PC-3 (cell line): ENCODE measurements at regions not wholly inside any gene's neighbourhood (a gene's known extent, or its start where the extent isn't known, plus 50 kb on each side); places are given as distances from the start of the nearest gene placed in this dataset.

Source experiments
- CTCF ChIP-seq: fragments of 300-600 bp; sonication (generic); conservative IDR thresholded peaks from 2 replicates; pipeline ENCODE4 v1.5.1; 2017; ENCODE audit warnings: antibody characterized with exemption, low read depth, mild to moderate bottlenecking, low read length
- EZH2phosphoT487 ChIP-seq: fragments of 300-600 bp; sonication (generic); IDR thresholded peaks from 2 replicates; pipeline ENCODE4 v1.6.1; 2018; ENCODE audit warnings: mild to moderate bottlenecking, antibody characterized with exemption, low read length, borderline replicate concordance

DNA sequence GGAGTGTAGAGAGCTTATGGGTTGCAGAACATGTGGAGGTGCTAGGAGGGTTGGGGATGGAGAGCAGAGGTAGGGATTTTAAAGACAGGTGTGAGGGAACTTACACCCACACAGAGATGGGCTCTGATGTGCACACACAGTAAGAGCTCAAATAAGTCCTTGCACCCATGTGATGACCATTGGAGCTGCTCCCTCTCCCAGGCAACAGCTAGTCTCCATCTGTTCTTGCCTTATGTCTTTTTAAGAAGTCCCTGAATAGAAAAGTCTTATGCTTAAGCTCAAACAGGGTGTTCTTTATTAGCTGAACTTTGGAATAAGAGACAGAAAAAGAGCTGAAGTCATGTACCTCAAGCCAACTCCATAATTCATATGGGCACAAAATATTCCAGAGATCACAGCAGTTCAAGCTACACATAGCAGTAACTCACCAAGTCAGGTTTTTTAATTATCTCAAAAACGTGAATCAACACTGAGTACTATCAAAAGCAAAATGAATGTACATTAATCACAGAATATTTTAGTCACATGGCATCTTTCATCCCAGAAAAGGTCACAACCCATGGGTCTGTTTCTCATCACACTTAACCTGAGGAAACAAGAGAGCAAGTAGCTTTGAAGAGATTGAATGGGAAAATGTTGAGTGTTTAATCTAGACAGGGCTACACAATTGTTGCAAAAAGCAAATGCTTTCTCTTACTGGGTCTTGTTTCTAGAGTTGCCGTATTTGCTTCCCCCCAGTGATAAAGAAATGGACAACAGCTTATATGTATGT, 1513.6 kb upstream of the SEL1L start:
- TF ChIP-seq CTCF (no peak), EZH2phosphoT487 (no peak)
